ENCODE measurements at regions not wholly inside any gene's neighbourhood (a gene's known extent, or its start where the extent isn't known, plus 50 kb on each side); places are given as distances from the start of the nearest gene placed in this dataset.

DNA sequence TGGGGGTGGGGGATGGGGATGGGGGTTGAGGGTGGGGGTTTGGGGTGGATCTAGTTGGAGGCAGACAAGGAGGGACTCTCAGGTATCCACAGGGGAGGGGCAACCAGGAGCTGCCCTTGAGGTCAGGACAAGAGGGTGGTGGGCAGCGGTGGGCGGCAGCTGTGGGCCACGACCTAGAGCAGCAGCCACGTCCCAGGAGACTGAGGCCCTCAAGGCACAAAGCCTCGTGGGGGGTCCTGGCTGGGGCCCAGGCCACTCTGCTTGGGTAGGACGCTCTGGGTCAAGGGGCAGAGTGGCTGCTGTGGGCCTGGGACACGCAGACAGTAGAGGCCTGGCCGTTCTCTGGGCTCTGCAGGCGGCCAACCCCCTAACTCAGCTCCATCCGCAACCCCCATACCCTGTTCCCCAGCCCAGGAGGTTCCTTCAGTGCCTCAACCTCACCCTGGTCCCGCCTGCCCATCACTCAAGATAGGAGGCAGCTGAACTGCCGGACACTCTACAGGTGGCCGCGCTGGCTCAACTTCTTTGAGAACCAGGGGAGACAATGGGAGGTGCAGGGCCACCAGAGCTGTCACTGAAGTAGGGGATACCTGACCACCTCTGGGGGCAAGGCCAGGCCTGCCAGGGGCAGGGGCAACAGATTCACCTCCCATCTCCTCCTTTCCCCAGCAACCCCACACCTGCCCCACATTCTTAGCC is 75.6 kb downstream of the ENGASE start:
- no peaks in the 10 kb centered on the region for H3K4me1 ChIP-seq (ENCODE audit: control insufficient read depth, insufficient read depth, low read length)
- H3K4me3 ChIP-seq (ENCODE audit: low read length in 2 of 2): no peak overlapping the region
- H3K36me3 ChIP-seq (ENCODE audit: control insufficient read depth in 2 of 2, insufficient read depth in 2 of 2, low read length in 2 of 2): no peaks in the 10 kb centered on the region
- H3K9ac ChIP-seq (ENCODE audit: low read length in 2 of 2): no peak overlapping the region
- H3K27me3 ChIP-seq (ENCODE audit: control insufficient read depth in 1 of 2, insufficient read depth in 2 of 2, low read length in 2 of 2): peaks cover 7 to 20% of the 10 kb centered on the region in 2 donors
- H3K9me3 ChIP-seq (ENCODE audit: control insufficient read depth in 2 of 2, low read length in 2 of 2): no peaks in the 10 kb centered on the region
- H3K27ac ChIP-seq (ENCODE audit: low read length): no peak overlapping the region

DNA sequence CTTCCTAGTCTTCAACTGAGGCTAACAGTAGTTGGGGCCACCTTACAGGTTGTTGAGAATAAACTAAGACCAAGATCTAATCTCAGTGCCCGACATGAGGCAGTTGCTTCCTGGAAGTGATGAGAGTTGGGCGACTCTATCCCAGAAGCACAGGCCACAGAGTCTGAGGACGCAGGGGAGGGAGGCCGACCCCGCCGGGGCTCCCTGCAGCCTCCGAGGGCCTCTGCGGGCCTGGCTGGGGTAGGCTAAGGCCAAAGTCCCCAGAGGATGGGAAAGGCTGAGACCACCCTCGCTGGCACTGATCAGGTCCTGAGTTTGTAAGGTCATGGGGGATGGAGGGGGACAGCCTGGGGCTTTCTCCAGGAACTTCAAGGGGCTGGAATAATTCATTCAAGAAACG is 74.0 kb downstream of the ENGASE start:
- H3K9ac ChIP-seq (ENCODE audit: low read length in 2 of 2): no peak overlapping the region
- H3K4me3 ChIP-seq (ENCODE audit: low read length in 2 of 2): no peak overlapping the region
- no peaks in the 10 kb centered on the region for H3K36me3 ChIP-seq (ENCODE audit: control insufficient read depth in 2 of 2, insufficient read depth in 2 of 2, low read length in 2 of 2)
- H3K27me3 ChIP-seq (ENCODE audit: control insufficient read depth in 1 of 2, insufficient read depth in 2 of 2, low read length in 2 of 2): peaks cover 7 to 17% of the 10 kb centered on the region in 2 donors
- H3K9me3 ChIP-seq (ENCODE audit: control insufficient read depth in 2 of 2, low read length in 2 of 2): no peaks in the 10 kb centered on the region
- H3K4me1 ChIP-seq (ENCODE audit: control insufficient read depth, insufficient read depth, low read length): no peaks in the 10 kb centered on the region
- no peak overlapping the region for H3K27ac ChIP-seq (ENCODE audit: low read length)

DNA sequence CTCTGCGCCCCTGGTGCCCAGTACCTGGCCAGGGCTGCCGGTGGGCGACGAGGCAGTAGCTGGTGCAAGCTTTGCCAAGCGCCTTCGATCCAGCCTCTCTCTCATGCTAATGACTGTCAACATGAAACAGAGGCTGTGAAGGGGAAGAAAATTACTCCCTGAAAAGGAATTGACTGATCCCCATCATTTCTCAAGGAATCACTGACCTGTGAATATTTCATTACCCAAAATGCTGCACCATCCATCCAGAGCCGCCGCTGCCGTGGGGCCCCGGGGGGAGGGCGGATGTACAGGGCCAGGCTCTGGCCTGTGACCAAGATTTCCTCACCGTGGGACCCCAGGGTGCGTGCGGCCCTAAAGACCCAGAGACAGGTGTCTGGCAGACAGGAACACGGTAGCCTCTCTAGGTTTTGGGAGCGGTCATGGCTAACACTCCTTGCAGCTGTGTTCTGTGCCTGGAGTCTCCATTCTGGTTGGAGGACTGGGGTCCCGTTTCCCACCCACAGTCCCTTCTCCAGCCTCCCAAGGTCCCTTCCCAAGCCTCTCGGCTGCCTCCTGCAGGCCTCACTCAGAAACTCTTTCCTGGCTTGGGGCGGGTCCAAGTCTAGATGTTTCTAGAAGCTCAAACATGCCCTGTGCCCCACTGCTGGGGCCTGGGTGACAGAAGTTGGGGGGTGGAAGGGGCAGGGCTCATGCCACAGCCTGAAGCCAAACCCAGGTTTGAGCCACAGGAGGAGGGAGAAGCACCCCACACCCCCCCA is 73.3 kb downstream of the ENGASE start:
- Histone ChIP-seq H3K36me3 (ENCODE audit: control insufficient read depth in 2 of 2, insufficient read depth in 2 of 2, low read length in 2 of 2) (no peaks in the 10 kb centered on the region), H3K4me1 (ENCODE audit: control insufficient read depth, insufficient read depth, low read length) (no peaks in the 10 kb centered on the region), H3K9ac (ENCODE audit: low read length in 2 of 2) (no peak overlapping the region), H3K27ac (ENCODE audit: low read length) (no peak overlapping the region), H3K9me3 (ENCODE audit: control insufficient read depth in 2 of 2, low read length in 2 of 2) (no peaks in the 10 kb centered on the region), H3K4me3 (ENCODE audit: low read length in 2 of 2) (no peak overlapping the region), H3K27me3 (ENCODE audit: control insufficient read depth in 1 of 2, insufficient read depth in 2 of 2, low read length in 2 of 2) (peaks cover 7 to 16% of the 10 kb centered on the region in 2 donors)

DNA sequence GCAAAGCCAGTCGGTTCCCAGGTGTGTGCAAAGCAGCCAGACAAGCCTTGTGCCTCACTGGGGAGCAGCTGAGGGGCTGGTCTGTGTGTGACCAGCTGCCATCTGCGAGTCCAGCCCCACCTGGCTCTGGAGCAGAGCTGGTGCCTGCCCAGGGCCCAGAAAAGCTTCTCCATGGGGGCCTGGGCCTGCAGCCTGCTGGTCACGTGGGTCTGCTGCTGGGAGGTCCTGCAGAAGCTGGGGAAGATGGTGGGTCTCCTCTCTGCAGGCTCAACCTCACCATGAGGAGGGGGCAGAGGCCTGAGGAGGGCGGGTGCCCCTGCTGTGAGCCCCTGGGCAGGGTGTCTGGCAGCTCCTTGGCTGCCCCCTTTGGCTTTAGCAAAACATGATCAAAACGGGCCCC is 71.9 kb downstream of the ENGASE start:
- H3K4me3 ChIP-seq (ENCODE audit: low read length in 2 of 2): no peak overlapping the region
- H3K9ac ChIP-seq (ENCODE audit: low read length in 2 of 2): no peak overlapping the region
- no peak overlapping the region for H3K27ac ChIP-seq (ENCODE audit: low read length)
- H3K9me3 ChIP-seq (ENCODE audit: control insufficient read depth in 2 of 2, low read length in 2 of 2): no peaks in the 10 kb centered on the region
- H3K27me3 ChIP-seq (ENCODE audit: control insufficient read depth in 1 of 2, insufficient read depth in 2 of 2, low read length in 2 of 2): peaks cover 7 to 10% of the 10 kb centered on the region in 2 donors
- H3K36me3 ChIP-seq (ENCODE audit: control insufficient read depth in 2 of 2, insufficient read depth in 2 of 2, low read length in 2 of 2): no peaks in the 10 kb centered on the region
- no peaks in the 10 kb centered on the region for H3K4me1 ChIP-seq (ENCODE audit: control insufficient read depth, insufficient read depth, low read length)

DNA sequence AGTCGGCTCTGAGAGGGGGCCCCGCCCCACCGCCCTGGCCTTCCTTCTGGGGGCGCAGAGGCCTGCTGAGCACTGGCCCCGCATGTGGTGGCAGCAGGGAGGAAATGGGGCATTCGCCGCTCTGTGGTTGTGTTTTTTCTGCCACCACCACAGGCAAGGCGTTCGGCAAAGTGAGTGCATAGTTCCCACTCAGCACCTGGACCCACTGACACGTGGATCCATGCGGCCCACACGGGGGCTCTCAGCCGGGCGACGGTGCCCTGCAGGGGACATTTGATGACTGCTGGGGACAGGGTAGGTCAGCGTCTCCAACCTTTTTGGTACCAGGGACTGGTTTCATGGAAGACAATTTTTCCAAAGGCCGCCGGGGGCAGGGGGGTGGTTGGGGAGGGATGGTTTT is 70.9 kb downstream of the ENGASE start:
- H3K4me3 ChIP-seq (ENCODE audit: low read length in 2 of 2): no peak overlapping the region
- no peaks in the 10 kb centered on the region for H3K9me3 ChIP-seq (ENCODE audit: control insufficient read depth in 2 of 2, low read length in 2 of 2)
- H3K27ac ChIP-seq (ENCODE audit: low read length): no peak overlapping the region
- peaks cover 4 to 9% of the 10 kb centered on the region in 2 donors for H3K27me3 ChIP-seq (ENCODE audit: control insufficient read depth in 1 of 2, insufficient read depth in 2 of 2, low read length in 2 of 2)
- H3K36me3 ChIP-seq (ENCODE audit: control insufficient read depth in 2 of 2, insufficient read depth in 2 of 2, low read length in 2 of 2): no peaks in the 10 kb centered on the region
- no peaks in the 10 kb centered on the region for H3K4me1 ChIP-seq (ENCODE audit: control insufficient read depth, insufficient read depth, low read length)
- H3K9ac ChIP-seq (ENCODE audit: low read length in 2 of 2): no peak overlapping the region

DNA sequence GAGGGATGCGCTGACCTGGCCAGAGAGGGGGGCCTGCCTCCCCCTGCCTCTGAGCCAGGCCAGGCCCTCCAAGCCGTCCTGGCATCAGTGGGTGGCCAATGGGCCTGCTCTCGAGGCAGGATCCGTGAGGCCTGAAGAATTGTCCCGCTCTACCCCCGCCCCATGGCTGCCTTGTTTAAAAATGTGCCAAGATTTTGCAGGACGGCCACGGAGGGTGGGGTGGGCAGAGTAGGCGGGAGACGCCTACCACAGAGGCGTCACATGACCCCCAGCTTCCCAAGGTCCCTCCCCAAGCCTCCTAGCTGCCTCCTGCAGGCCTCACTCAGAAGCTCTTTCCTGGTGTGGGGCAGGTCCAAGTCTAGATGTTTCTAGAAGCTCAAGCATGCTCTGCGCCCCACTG is 69.5 kb downstream of the ENGASE start:
- Histone ChIP-seq H3K27ac (ENCODE audit: low read length) (no peak overlapping the region), H3K27me3 (ENCODE audit: control insufficient read depth in 1 of 2, insufficient read depth in 2 of 2, low read length in 2 of 2) (peaks cover 3 to 8% of the 10 kb centered on the region in 2 donors), H3K36me3 (ENCODE audit: control insufficient read depth in 2 of 2, insufficient read depth in 2 of 2, low read length in 2 of 2) (no peaks in the 10 kb centered on the region), H3K9me3 (ENCODE audit: control insufficient read depth in 2 of 2, low read length in 2 of 2) (no peaks in the 10 kb centered on the region), H3K4me3 (ENCODE audit: low read length in 2 of 2) (no peak overlapping the region), H3K4me1 (ENCODE audit: control insufficient read depth, insufficient read depth, low read length) (no peaks in the 10 kb centered on the region), H3K9ac (ENCODE audit: low read length in 2 of 2) (no peak overlapping the region)

DNA sequence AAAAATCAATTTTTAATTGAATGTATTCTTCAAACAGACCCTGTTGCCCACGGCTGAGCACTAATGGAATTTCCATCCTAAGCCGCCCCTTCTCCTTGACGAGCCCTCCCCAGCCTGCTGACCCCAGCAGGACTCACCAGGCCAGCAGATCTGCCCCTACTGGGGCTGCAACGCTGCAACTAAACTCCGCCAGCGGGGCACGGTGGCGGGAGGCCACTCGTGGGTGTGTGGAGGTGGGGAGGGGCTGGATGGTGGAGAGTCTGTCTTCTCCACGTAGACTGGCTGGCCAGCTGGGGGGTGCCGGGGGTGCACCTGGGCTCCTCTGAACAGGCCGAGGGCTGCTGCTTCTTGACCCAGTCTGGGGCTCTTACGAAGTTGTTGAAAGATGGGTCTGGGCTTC is 67.8 kb downstream of the ENGASE start:
- no peak overlapping the region for H3K9ac ChIP-seq (ENCODE audit: low read length in 2 of 2)
- H3K4me1 ChIP-seq (ENCODE audit: control insufficient read depth, insufficient read depth, low read length): peaks cover 7% of the 10 kb centered on the region
- peaks cover 6 to 14% of the 10 kb centered on the region in 2 donors for H3K27me3 ChIP-seq (ENCODE audit: control insufficient read depth in 1 of 2, insufficient read depth in 2 of 2, low read length in 2 of 2)
- H3K36me3 ChIP-seq (ENCODE audit: control insufficient read depth in 2 of 2, insufficient read depth in 2 of 2, low read length in 2 of 2): no peaks in the 10 kb centered on the region
- no peak overlapping the region for H3K4me3 ChIP-seq (ENCODE audit: low read length in 2 of 2)
- H3K9me3 ChIP-seq (ENCODE audit: control insufficient read depth in 2 of 2, low read length in 2 of 2): no peaks in the 10 kb centered on the region
- H3K27ac ChIP-seq (ENCODE audit: low read length): no peak overlapping the region

DNA sequence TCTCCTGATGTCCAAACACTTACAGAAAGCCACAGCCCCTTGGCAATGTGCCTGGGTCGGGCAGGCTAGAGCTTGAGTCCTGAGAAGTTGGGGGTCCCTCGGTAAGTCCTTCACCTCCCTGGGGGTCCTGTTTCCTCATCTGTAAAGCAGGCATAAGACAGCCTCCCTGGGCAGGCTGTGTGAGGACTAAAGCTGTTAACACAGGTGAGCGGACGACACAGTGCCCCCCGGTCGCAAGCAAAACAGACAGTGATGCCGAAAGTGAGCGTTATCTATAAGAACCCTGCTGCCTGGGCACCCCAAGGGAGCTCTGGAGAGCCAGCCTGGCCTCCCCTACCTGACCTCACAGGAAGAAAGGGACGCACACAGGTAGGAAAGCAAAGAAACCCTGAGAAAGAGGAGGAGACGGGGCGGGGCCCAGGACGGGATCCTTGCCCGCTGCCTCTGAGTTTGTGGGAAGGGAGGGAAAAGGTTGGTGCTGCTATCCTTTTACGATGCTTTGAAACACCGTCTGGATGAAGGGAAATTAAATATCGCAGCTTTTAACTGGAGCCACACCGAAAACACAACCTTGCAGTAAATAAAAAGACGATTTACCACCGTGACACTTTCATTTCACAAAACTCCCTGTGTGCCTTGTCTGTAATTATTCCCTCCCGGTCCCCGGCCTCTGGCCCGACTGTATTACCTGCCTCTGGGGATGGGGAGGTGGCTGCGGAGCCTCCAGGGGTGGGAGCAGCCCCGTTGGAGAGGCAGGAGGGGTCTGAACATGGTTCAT is 67.1 kb downstream of the ENGASE start:
- Histone ChIP-seq H3K36me3 (ENCODE audit: control insufficient read depth in 2 of 2, insufficient read depth in 2 of 2, low read length in 2 of 2) (no peaks in the 10 kb centered on the region), H3K9me3 (ENCODE audit: control insufficient read depth in 2 of 2, low read length in 2 of 2) (no peaks in the 10 kb centered on the region), H3K27me3 (ENCODE audit: control insufficient read depth in 1 of 2, insufficient read depth in 2 of 2, low read length in 2 of 2) (peaks cover 8 to 18% of the 10 kb centered on the region in 2 donors), H3K4me3 (ENCODE audit: low read length in 2 of 2) (no peak overlapping the region), H3K4me1 (ENCODE audit: control insufficient read depth, insufficient read depth, low read length) (peaks cover 7% of the 10 kb centered on the region), H3K9ac (ENCODE audit: low read length in 2 of 2) (no peak overlapping the region), H3K27ac (ENCODE audit: low read length) (no peak overlapping the region)

DNA sequence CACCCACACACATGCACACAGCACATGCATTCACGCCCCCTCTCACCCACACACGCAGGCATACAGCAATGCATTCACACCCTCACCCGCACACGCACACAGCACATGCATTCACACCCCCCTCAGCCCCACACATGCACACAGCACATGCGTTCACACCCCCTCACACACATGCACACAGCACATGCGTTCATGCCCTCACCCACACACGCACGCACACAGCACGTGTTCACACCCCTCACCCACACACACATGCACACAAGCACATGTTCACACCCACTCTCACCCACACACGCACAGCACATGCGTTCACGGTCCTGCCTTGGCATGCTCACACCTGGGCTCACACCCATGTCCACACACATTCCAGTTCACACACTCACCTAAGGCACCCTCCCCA is 64.2 kb downstream of the ENGASE start:
- no peak overlapping the region for H3K4me3 ChIP-seq (ENCODE audit: low read length in 2 of 2)
- no peak overlapping the region for H3K27ac ChIP-seq (ENCODE audit: low read length)
- H3K4me1 ChIP-seq (ENCODE audit: control insufficient read depth, insufficient read depth, low read length): peaks cover 7% of the 10 kb centered on the region
- no peaks in the 10 kb centered on the region for H3K9me3 ChIP-seq (ENCODE audit: control insufficient read depth in 2 of 2, low read length in 2 of 2)
- no peaks in the 10 kb centered on the region for H3K36me3 ChIP-seq (ENCODE audit: control insufficient read depth in 2 of 2, insufficient read depth in 2 of 2, low read length in 2 of 2)
- no peak overlapping the region for H3K9ac ChIP-seq (ENCODE audit: low read length in 2 of 2)
- peaks cover 9 to 35% of the 10 kb centered on the region in 2 donors for H3K27me3 ChIP-seq (ENCODE audit: control insufficient read depth in 1 of 2, insufficient read depth in 2 of 2, low read length in 2 of 2)

DNA sequence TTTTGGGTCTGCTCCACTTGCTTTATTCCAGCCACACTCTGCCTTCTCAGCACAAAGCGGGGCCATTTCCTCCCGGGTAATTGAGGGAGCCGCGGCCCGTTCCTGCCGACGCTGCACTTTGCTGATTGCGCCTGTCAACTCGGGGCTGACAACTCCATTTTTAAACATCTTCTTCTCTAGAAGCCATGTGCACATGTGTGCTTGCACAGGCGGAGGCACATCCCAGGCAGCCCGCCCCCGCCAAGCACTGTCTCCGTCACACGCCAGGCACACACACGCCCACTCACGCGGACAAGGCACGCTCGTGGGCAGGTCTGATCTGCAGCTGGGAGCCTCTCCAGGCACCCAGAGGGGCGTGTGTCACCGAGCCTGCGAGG is 63.2 kb downstream of the ENGASE start:
- Histone ChIP-seq H3K27ac (ENCODE audit: low read length) (no peak overlapping the region), H3K4me3 (ENCODE audit: low read length in 2 of 2) (peak overlapping the region; percentile 31 to 47), H3K9ac (ENCODE audit: low read length in 2 of 2) (no peak overlapping the region), H3K27me3 (ENCODE audit: control insufficient read depth in 1 of 2, insufficient read depth in 2 of 2, low read length in 2 of 2) (peaks cover 15 to 39% of the 10 kb centered on the region in 2 donors), H3K4me1 (ENCODE audit: control insufficient read depth, insufficient read depth, low read length) (peaks cover 7% of the 10 kb centered on the region), H3K9me3 (ENCODE audit: control insufficient read depth in 2 of 2, low read length in 2 of 2) (no peaks in the 10 kb centered on the region), H3K36me3 (ENCODE audit: control insufficient read depth in 2 of 2, insufficient read depth in 2 of 2, low read length in 2 of 2) (no peaks in the 10 kb centered on the region)
